CD8-positive, alpha-beta memory T cell (primary cell): ENCODE measurements at regions not wholly inside any gene's neighbourhood (a gene's known extent, or its start where the extent isn't known, plus 50 kb on each side); places are given as distances from the start of the nearest gene placed in this dataset.

ENCODE experiments used
- CTCF ChIA-PET: fragments of 350-600 bp; sonication (Branson Sonifier 250); formaldehyde crosslinking; loops from one replicate; lab custom pipeline; 2021; ENCODE audit warnings: antibody characterized with exemption; lab: Charles Lee
- POLR2A ChIA-PET: fragments of 350-600 bp; sonication (Branson Sonifier 250); formaldehyde crosslinking; loops from one replicate; lab custom pipeline; 2021; ENCODE audit warnings: antibody characterized with exemption; lab: Charles Lee
- DNase-seq, 5 donors: peaks; one replicate each; pipeline versions ENCODE4 v3.0.0 to v3.0.0-alpha.2; 2020 to 2022; ENCODE audit warnings: mixed read lengths in 1 of 5
- H3K27ac ChIP-seq: one replicate; pipeline ENCODE4 v1.7.0; 2013; ENCODE audit warnings: low read depth, mild to moderate bottlenecking, low read length, moderate library complexity
- H3K27me3 ChIP-seq: 2 replicates; pipeline ENCODE4 v1.7.0; 2013; ENCODE audit warnings: low read length, mild to moderate bottlenecking; ENCODE audit not compliant: insufficient read depth, poor library complexity, severe bottlenecking
- H3K36me3 ChIP-seq: 2 replicates; pipeline ENCODE4 v1.7.0; 2013; ENCODE audit warnings: mild to moderate bottlenecking, low read length, moderate library complexity; ENCODE audit not compliant: insufficient read depth
- H3K4me1 ChIP-seq: 2 replicates; pipeline ENCODE4 v1.7.0; 2013; ENCODE audit warnings: mild to moderate bottlenecking, low read length, moderate library complexity; ENCODE audit not compliant: insufficient read depth
- H3K4me3 ChIP-seq: 2 replicates; pipeline ENCODE4 v1.7.0; 2013; ENCODE audit warnings: mild to moderate bottlenecking, low read length
- H3K9me3 ChIP-seq: 2 replicates; pipeline ENCODE4 v1.7.0; 2013; ENCODE audit warnings: mild to moderate bottlenecking, low read length
- H3K27ac Mint-ChIP-seq, 8 donors: one replicate each; pipeline ENCODE4 v1.8.0; 2020 to 2021; ENCODE audit warnings: mixed read lengths in 8 of 8, mild to moderate bottlenecking in 6 of 8, inconsistent platforms in 3 of 8, moderate library complexity in 3 of 8
- H3K27me3 Mint-ChIP-seq, 2 donors: one replicate each; pipeline ENCODE4 v1.8.0; 2020 to 2021; ENCODE audit warnings: mixed read lengths in 2 of 2, mild to moderate bottlenecking in 1 of 2, moderate library complexity in 1 of 2
- H3K36me3 Mint-ChIP-seq, 3 donors: one replicate each; pipeline ENCODE4 v1.8.0; 2020 to 2021; ENCODE audit warnings: mixed read lengths in 3 of 3, inconsistent platforms in 1 of 3, mild to moderate bottlenecking in 1 of 3
- H3K4me1 Mint-ChIP-seq, 3 donors: one replicate each; pipeline ENCODE4 v1.8.0; 2020 to 2021; ENCODE audit warnings: mixed read lengths in 3 of 3, inconsistent platforms in 1 of 3, mild to moderate bottlenecking in 1 of 3
- H3K4me3 Mint-ChIP-seq, 7 donors: one replicate each; pipeline ENCODE4 v1.8.0; 2020 to 2021; ENCODE audit warnings: mixed read lengths in 7 of 7, mild to moderate bottlenecking in 6 of 7, moderate library complexity in 4 of 7, inconsistent platforms in 2 of 7
- H3K9me3 Mint-ChIP-seq, 5 donors: one replicate each; pipeline ENCODE4 v1.8.0; 2020 to 2022; ENCODE audit warnings: mixed read lengths in 5 of 5, mild to moderate bottlenecking in 3 of 5, moderate library complexity in 2 of 5, inconsistent platforms in 1 of 5

GRCh38 chr13:110799246-110800236, 86.0 kb downstream of the ING1 start:
- Histone ChIP-seq H3K4me1 (no peaks in the 10 kb centered on the region), H3K27ac (no peak overlapping the region), H3K9me3 (no peaks in the 10 kb centered on the region), H3K4me3 (no peak overlapping the region), H3K27me3 (peaks cover 24% of the 10 kb centered on the region), H3K36me3 (no peaks in the 10 kb centered on the region)
- ChIA-PET POLR2A (no interaction called here), CTCF (interaction anchor here (0.9 to 1.5 kb wide), 2 partner anchors 8 to 206 kb away, joined by 3 read pairs; no protein-coding TSS in a partner anchor)
- DNase-seq: no peak
- peaks cover 0 to 7% (median 0%) of the 10 kb centered on the region in 3 donors for H3K36me3 Mint-ChIP-seq
- H3K9me3 Mint-ChIP-seq: peaks cover 0 to 7% (median 7%) of the 10 kb centered on the region in 5 donors
- peak overlapping the region in 1 of 7 donors; percentile 17 for H3K4me3 Mint-ChIP-seq
- H3K4me1 Mint-ChIP-seq: peaks cover 4 to 12% (median 6%) of the 10 kb centered on the region in 3 donors
- peak overlapping the region in 1 of 8 donors; percentile 10 for H3K27ac Mint-ChIP-seq
- peaks cover 24 to 82% of the 10 kb centered on the region in 2 donors for H3K27me3 Mint-ChIP-seq

- Mint-ChIP-seq H3K4me1 (peaks cover 4 to 12% (median 6%) of the 10 kb centered on the region in 3 donors), H3K36me3 (no peaks in the 10 kb centered on the region), H3K9me3 (no peaks in the 10 kb centered on the region), H3K27ac (no peak overlapping the region), H3K4me3 (no peak overlapping the region), H3K27me3 (peaks cover 23 to 80% of the 10 kb centered on the region in 2 donors)
- Histone ChIP-seq H3K4me1 (no peaks in the 10 kb centered on the region), H3K9me3 (no peaks in the 10 kb centered on the region), H3K27ac (no peak overlapping the region), H3K27me3 (peaks cover 24% of the 10 kb centered on the region), H3K4me3 (no peak overlapping the region), H3K36me3 (no peaks in the 10 kb centered on the region)
- CTCF ChIA-PET: interaction anchor here (0.9 to 1.1 kb wide), 3 partner anchors 18 to 208 kb away, joined by 3 to 4 read pairs (median 3); no protein-coding TSS in a partner anchor
- POLR2A ChIA-PET: no interaction called here
- DNase-seq: peak in 1 of 5 donors; percentile 4
These were observed 87.5 kb downstream of the ING1 start for GRCh38 chr13:110801044-110801443.

- H3K4me1 ChIP-seq: no peaks in the 10 kb centered on the region
- Mint-ChIP-seq H3K9me3 (no peaks in the 10 kb centered on the region), H3K27ac (no peak overlapping the region), H3K4me1 (peaks cover 4 to 12% (median 6%) of the 10 kb centered on the region in 3 donors), H3K4me3 (no peak overlapping the region), H3K36me3 (no peaks in the 10 kb centered on the region), H3K27me3 (peaks cover 23 to 77% of the 10 kb centered on the region in 2 donors)
- no peak for DNase-seq
- H3K27me3 ChIP-seq: peaks cover 20% of the 10 kb centered on the region
- ChIA-PET POLR2A (no interaction called here), CTCF (no interaction called here)
- no peaks in the 10 kb centered on the region for H3K36me3 ChIP-seq
- no peak overlapping the region for H3K27ac ChIP-seq
- no peaks in the 10 kb centered on the region for H3K9me3 ChIP-seq
- no peak overlapping the region for H3K4me3 ChIP-seq
These were observed 88.8 kb downstream of the ING1 start for GRCh38 chr13:110802260-110802659.

GRCh38 chr13:110806636-110807035, 93.1 kb downstream of the ING1 start:
- H3K27ac Mint-ChIP-seq: no peak overlapping the region
- H3K36me3 ChIP-seq: no peaks in the 10 kb centered on the region
- POLR2A ChIA-PET: no interaction called here
- peaks cover 5% of the 10 kb centered on the region for H3K27me3 ChIP-seq
- no peak overlapping the region for H3K4me3 ChIP-seq
- CTCF ChIA-PET: interaction anchor here (0.8 to 1.3 kb wide), 2 partner anchors 9 to 12 kb away, joined by 3 to 4 read pairs; no protein-coding TSS in a partner anchor
- H3K4me1 Mint-ChIP-seq: peaks cover 0 to 4% (median under 1%) of the 10 kb centered on the region in 3 donors
- no peaks in the 10 kb centered on the region for H3K36me3 Mint-ChIP-seq
- no peak overlapping the region for H3K4me3 Mint-ChIP-seq
- no peaks in the 10 kb centered on the region for H3K9me3 ChIP-seq
- no peaks in the 10 kb centered on the region for H3K9me3 Mint-ChIP-seq
- peaks cover 26 to 77% of the 10 kb centered on the region in 2 donors for H3K27me3 Mint-ChIP-seq
- no peak for DNase-seq
- H3K27ac ChIP-seq: no peak overlapping the region
- no peaks in the 10 kb centered on the region for H3K4me1 ChIP-seq

- no peaks in the 10 kb centered on the region for H3K4me1 ChIP-seq
- H3K4me3 ChIP-seq: no peak overlapping the region
- no peak for DNase-seq
- no peaks in the 10 kb centered on the region for H3K9me3 ChIP-seq
- Mint-ChIP-seq H3K4me3 (no peak overlapping the region), H3K27ac (no peak overlapping the region), H3K4me1 (peaks cover 3 to 13% (median 5%) of the 10 kb centered on the region in 3 donors), H3K27me3 (peaks cover 31 to 77% of the 10 kb centered on the region in 2 donors), H3K36me3 (no peaks in the 10 kb centered on the region), H3K9me3 (no peaks in the 10 kb centered on the region)
- H3K27ac ChIP-seq: no peak overlapping the region
- POLR2A ChIA-PET: no interaction called here
- peaks cover 3% of the 10 kb centered on the region for H3K27me3 ChIP-seq
- no peaks in the 10 kb centered on the region for H3K36me3 ChIP-seq
- CTCF ChIA-PET: interaction anchor here (0.7 to 1.3 kb wide), 3 partner anchors 8 to 11 kb away, joined by 3 to 4 read pairs (median 4); no protein-coding TSS in a partner anchor
These were observed 94.0 kb downstream of the ING1 start for GRCh38 chr13:110807546-110807945.

- peaks cover 3 to 13% (median 5%) of the 10 kb centered on the region in 3 donors for H3K4me1 Mint-ChIP-seq
- Histone ChIP-seq H3K27ac (no peak overlapping the region), H3K9me3 (no peaks in the 10 kb centered on the region), H3K36me3 (no peaks in the 10 kb centered on the region), H3K4me1 (no peaks in the 10 kb centered on the region), H3K4me3 (no peak overlapping the region), H3K27me3 (no peaks in the 10 kb centered on the region)
- H3K9me3 Mint-ChIP-seq: no peaks in the 10 kb centered on the region
- H3K4me3 Mint-ChIP-seq: no peak overlapping the region
- no peak overlapping the region for H3K27ac Mint-ChIP-seq
- peaks cover 32 to 74% of the 10 kb centered on the region in 2 donors for H3K27me3 Mint-ChIP-seq
- H3K36me3 Mint-ChIP-seq: no peaks in the 10 kb centered on the region
- POLR2A ChIA-PET: no interaction called here
- CTCF ChIA-PET: interaction anchor here (0.7 to 1.5 kb wide), 3 partner anchors 9 to 125 kb away, joined by 3 to 4 read pairs (median 3); no protein-coding TSS in a partner anchor
- DNase-seq: no peak
These were observed 94.6 kb downstream of the ING1 start for GRCh38 chr13:110808138-110808537.

GRCh38 chr13:110809871-110810486, 96.5 kb downstream of the ING1 start:
- H3K4me1 Mint-ChIP-seq: peaks cover 3 to 13% (median 5%) of the 10 kb centered on the region in 3 donors
- peaks cover 29 to 72% of the 10 kb centered on the region in 2 donors for H3K27me3 Mint-ChIP-seq
- no peaks in the 10 kb centered on the region for H3K27me3 ChIP-seq
- no peak overlapping the region for H3K27ac ChIP-seq
- no peaks in the 10 kb centered on the region for H3K36me3 Mint-ChIP-seq
- H3K36me3 ChIP-seq: no peaks in the 10 kb centered on the region
- ChIA-PET POLR2A (no interaction called here), CTCF (no interaction called here)
- H3K27ac Mint-ChIP-seq: no peak overlapping the region
- H3K4me1 ChIP-seq: no peaks in the 10 kb centered on the region
- H3K4me3 ChIP-seq: no peak overlapping the region
- no peaks in the 10 kb centered on the region for H3K9me3 Mint-ChIP-seq
- no peak overlapping the region for H3K4me3 Mint-ChIP-seq
- no peak for DNase-seq
- no peaks in the 10 kb centered on the region for H3K9me3 ChIP-seq
